ENCODE measurements at regions not wholly inside any gene's neighbourhood (a gene's known extent, or its start where the extent isn't known, plus 50 kb on each side); places are given as distances from the start of the nearest gene placed in this dataset.

- Histone ChIP-seq H3K4me3 (replicated peaks in 1 of 2; ENCODE audit: low read depth in 1 of 2, low read length in 2 of 2) (no peak overlapping the region), H4K20me1 (ENCODE audit: insufficient read depth) (no peaks in the 10 kb centered on the region), H3K36me3 (ENCODE audit: control insufficient read depth in 1 of 2, insufficient read depth in 2 of 2, low read length in 2 of 2) (no peaks in the 10 kb centered on the region), H3K27me3 (ENCODE audit: insufficient read depth, low read length) (no peaks in the 10 kb centered on the region), H3K9ac (ENCODE audit: low read length) (no peak overlapping the region), H3K9me2 (ENCODE audit: insufficient read depth) (no peaks in the 10 kb centered on the region), H3K4me2 (ENCODE audit: low read length) (no peak overlapping the region), H3K9me3 (ENCODE audit: control insufficient read depth in 1 of 2, insufficient read depth in 1 of 2, low read depth in 1 of 2, low read length in 2 of 2) (no peaks in the 10 kb centered on the region), H3K4me1 (ENCODE audit: control insufficient read depth in 1 of 2, insufficient read depth in 2 of 2, low read length in 2 of 2) (no peaks in the 10 kb centered on the region), H2AFZ (ENCODE audit: low read depth, low read length, poor library complexity, severe bottlenecking) (no peak overlapping the region), H3K79me2 (ENCODE audit: insufficient read depth, low read length) (no peaks in the 10 kb centered on the region), H3K27ac (ENCODE audit: low read depth, low read length) (no peak overlapping the region)
- no peak for DNase-seq (ENCODE audit: low read depth, low spot score)
- no TSS peak for BruUV-seq (replicated peaks)
- TF ChIP-seq ZNF274 (IDR thresholded peaks at IDR 0.05; ENCODE audit: low read depth, low read length) (no peak), REST (IDR thresholded peaks at IDR 0.05; ENCODE audit: low read depth) (no peak), POLR2A (IDR thresholded peaks at IDR 0.05; ENCODE audit: borderline replicate concordance, extremely low read depth, insufficient read depth, insufficient read length) (no peak), ELF1 (IDR thresholded peaks at IDR 0.05; ENCODE audit: borderline replicate concordance, low read depth) (no peak), CBX3 (IDR thresholded peaks at IDR 0.05; ENCODE audit: low read depth) (no peak), ZFX (IDR thresholded peaks at IDR 0.05) (no peak), JUND (IDR thresholded peaks at IDR 0.05) (no peak), EZH2phosphoT487 (IDR thresholded peaks at IDR 0.05; ENCODE audit: borderline replicate concordance) (no peak), EZH2 (IDR thresholded peaks at IDR 0.05) (no peak), SP1 (IDR thresholded peaks at IDR 0.05; ENCODE audit: low read depth) (no peak), SRF (IDR thresholded peaks at IDR 0.05; ENCODE audit: low read depth) (no peak), RAD21 (IDR thresholded peaks at IDR 0.05; ENCODE audit: low read depth) (no peak), YY1 (IDR thresholded peaks at IDR 0.05; ENCODE audit: extremely low read depth, insufficient replicate concordance, low read depth, low read length) (no peak), EGR1 (IDR thresholded peaks at IDR 0.05; ENCODE audit: low read depth) (no peak), CEBPB (IDR thresholded peaks at IDR 0.05; ENCODE audit: low read depth) (no peak), TCF7L2 (IDR thresholded peaks at IDR 0.05; ENCODE audit: borderline replicate concordance, extremely low read depth, insufficient read depth, insufficient read length) (no peak)
- ChIA-PET RAD21 (ENCODE audit: low non-redundant PET in 1 of 2, low total read pairs in 2 of 2, uncharacterized antibody in 2 of 2, unreplicated experiment in 2 of 2) (no interaction called here), CTCF (no interaction called here), POLR2A (no interaction called here)
- intact Hi-C loops (cut with micrococcal nuclease) = no loop called here
- no peak for ATAC-seq
Measured at GRCh38 chr4:171430495-171430894, 382.7 kb upstream of the GALNTL6 start.
